NCI-H2196 (cell line): ENCODE measurements at regions not wholly inside any gene's neighbourhood (a gene's known extent, or its start where the extent isn't known, plus 50 kb on each side); places are given as distances from the start of the nearest gene placed in this dataset.

Experiments used
- DNase-seq: peaks from one replicate; lab custom pipeline; 2025; ENCODE audit not compliant: unreplicated experiment; lab: John Stamatoyannopoulos, UW

- DNase-seq = no peak
Measured at GRCh38 chr11:90809581-90809980, 586.7 kb upstream of the CHORDC1 start.

GRCh38 chr11:90805172-90805571 lies 582.3 kb upstream of the CHORDC1 start:
- no peak for DNase-seq

- no peak for DNase-seq
Measured at GRCh38 chr11:90803831-90804230, 581.0 kb upstream of the CHORDC1 start.

GRCh38 chr11:90803366-90803765 lies 580.5 kb upstream of the CHORDC1 start:
- DNase-seq = no peak

GRCh38 chr11:90798769-90799168 lies 575.9 kb upstream of the CHORDC1 start:
- no peak for DNase-seq

- DNase-seq = no peak
Measured at GRCh38 chr11:90795746-90796145, 572.9 kb upstream of the CHORDC1 start.

- DNase-seq = no peak
Measured at GRCh38 chr11:90788961-90789360, 566.1 kb upstream of the CHORDC1 start.

GRCh38 chr11:90784241-90784814 lies 561.5 kb upstream of the CHORDC1 start:
- DNase-seq = no peak

GRCh38 chr11:90783111-90783510 lies 560.3 kb upstream of the CHORDC1 start:
- no peak for DNase-seq

- no peak for DNase-seq
Measured at GRCh38 chr11:90779098-90779497, 556.2 kb upstream of the CHORDC1 start.

GRCh38 chr11:90775567-90776165 lies 552.8 kb upstream of the CHORDC1 start:
- no peak for DNase-seq

GRCh38 chr11:90774727-90775566 lies 552.1 kb upstream of the CHORDC1 start:
- DNase-seq = no peak

- DNase-seq = no peak
Measured at GRCh38 chr11:90770007-90770406, 547.2 kb upstream of the CHORDC1 start.

GRCh38 chr11:90766121-90766520 lies 543.3 kb upstream of the CHORDC1 start:
- no peak for DNase-seq

- DNase-seq = no peak
Measured at GRCh38 chr11:90764691-90765090, 541.8 kb upstream of the CHORDC1 start.

- peak; percentile 36 for DNase-seq
Measured at GRCh38 chr11:90757849-90758494, 535.1 kb upstream of the CHORDC1 start.

GRCh38 chr11:90756617-90757016 lies 533.8 kb upstream of the CHORDC1 start:
- no peak for DNase-seq

- no peak for DNase-seq
Measured at GRCh38 chr11:90753546-90753945, 530.7 kb upstream of the CHORDC1 start.

GRCh38 chr11:90747057-90747456 lies 524.2 kb upstream of the CHORDC1 start:
- DNase-seq = no peak

- DNase-seq = no peak
Measured at GRCh38 chr11:90744169-90744568, 521.3 kb upstream of the CHORDC1 start.

- no peak for DNase-seq
Measured at GRCh38 chr11:90738799-90739198, 516.0 kb upstream of the CHORDC1 start.
